HG02840 (cell line): ENCODE measurements at regions not wholly inside any gene's neighbourhood (a gene's known extent, or its start where the extent isn't known, plus 50 kb on each side); places are given as distances from the start of the nearest gene placed in this dataset.
"Not testable (repeated sequence)": the region's sequence is repeated elsewhere in the genome, so short reads cannot be mapped to it uniquely, and the experiment has no call there.

ENCODE experiments used
- ATAC-seq: cut with Tn5 transposase; IDR thresholded peaks from one replicate; pipeline ENCODE4 v1.9.1; 2021; ENCODE audit warnings: mild to moderate bottlenecking, moderate library complexity, moderate number of reproducible peaks; ENCODE audit not compliant: unreplicated experiment, low FRiP score

GRCh38 chr3:81375921-81376320, 385.5 kb downstream of the GBE1 start:
- no peak for ATAC-seq

- no peak for ATAC-seq
Measured at GRCh38 chr3:81364411-81364810, 397.0 kb downstream of the GBE1 start.

- no peak for ATAC-seq
Measured at GRCh38 chr3:81363816-81364215, 397.6 kb downstream of the GBE1 start.

- no peak for ATAC-seq
Measured at GRCh38 chr3:81354119-81354518, 407.3 kb downstream of the GBE1 start.

GRCh38 chr3:81352867-81353266, 408.6 kb downstream of the GBE1 start:
- ATAC-seq = no peak

- no peak for ATAC-seq
Measured at GRCh38 chr3:81349816-81350340, 411.6 kb downstream of the GBE1 start.

- peak; percentile 83 for ATAC-seq
Measured at GRCh38 chr3:81339040-81339845, 422.2 kb downstream of the GBE1 start.

- ATAC-seq = no peak
Measured at GRCh38 chr3:81336470-81336869, 425.0 kb downstream of the GBE1 start.

- not testable (repeated sequence) for ATAC-seq
Measured at GRCh38 chr3:81329835-81330234, 431.6 kb downstream of the GBE1 start.

- ATAC-seq = no peak
Measured at GRCh38 chr3:81326245-81326644, 435.2 kb downstream of the GBE1 start.

- ATAC-seq = no peak
Measured at GRCh38 chr3:81320862-81321261, 440.6 kb downstream of the GBE1 start.

GRCh38 chr3:81315030-81315429, 446.4 kb downstream of the GBE1 start:
- ATAC-seq = no peak

GRCh38 chr3:81311321-81311720, 450.1 kb downstream of the GBE1 start:
- ATAC-seq = no peak

GRCh38 chr3:81308306-81308705, 453.1 kb downstream of the GBE1 start:
- no peak for ATAC-seq

GRCh38 chr3:81307221-81307620, 454.2 kb downstream of the GBE1 start:
- no peak for ATAC-seq

GRCh38 chr3:81303321-81303720, 458.1 kb downstream of the GBE1 start:
- no peak for ATAC-seq

GRCh38 chr3:81302045-81302444, 459.4 kb downstream of the GBE1 start:
- peak; percentile 51 for ATAC-seq

- ATAC-seq = no peak
Measured at GRCh38 chr3:81301230-81301629, 460.2 kb downstream of the GBE1 start.

- no peak for ATAC-seq
Measured at GRCh38 chr3:81300324-81300927, 461.0 kb downstream of the GBE1 start.

- no peak for ATAC-seq
Measured at GRCh38 chr3:81299481-81299880, 462.0 kb downstream of the GBE1 start.

GRCh38 chr3:81295906-81296577, 465.4 kb downstream of the GBE1 start:
- no peak for ATAC-seq
